Osteoblast (primary cell): ENCODE measurements at regions not wholly inside any gene's neighbourhood (a gene's known extent, or its start where the extent isn't known, plus 50 kb on each side); places are given as distances from the start of the nearest gene placed in this dataset.

Experiments used
- DNase-seq: peaks from one replicate; pipeline ENCODE4 v3.0.0; 2011; ENCODE audit warnings: low spot score, mixed read lengths; ENCODE audit not compliant: insufficient read length; ENCODE audit errors: missing footprints
- H2AFZ ChIP-seq: 2 replicates; pipeline ENCODE4 v1.6.0; 2011; ENCODE audit warnings: mild to moderate bottlenecking, low read length
- H3K27ac ChIP-seq: 2 replicates; pipeline ENCODE4 v1.5.1; 2011; ENCODE audit warnings: mild to moderate bottlenecking, low read depth, low read length, moderate library complexity
- H3K27me3 ChIP-seq: 2 replicates; pipeline ENCODE4 v1.6.0; 2012; ENCODE audit warnings: mild to moderate bottlenecking, control low read depth, inconsistent platforms, low read length, moderate library complexity; ENCODE audit not compliant: insufficient read depth
- H3K36me3 ChIP-seq: 2 replicates; pipeline ENCODE4 v1.5.1; 2011; ENCODE audit warnings: mild to moderate bottlenecking, low read length, control low read depth, moderate library complexity; ENCODE audit not compliant: insufficient read depth
- H3K4me1 ChIP-seq: 2 replicates; pipeline ENCODE4 v1.5.1; 2011; ENCODE audit warnings: mild to moderate bottlenecking, low read length, control low read depth, moderate library complexity; ENCODE audit not compliant: insufficient read depth
- H3K4me2 ChIP-seq: 2 replicates; pipeline ENCODE4 v1.6.0; 2011; ENCODE audit warnings: mild to moderate bottlenecking, low read length; ENCODE audit not compliant: insufficient read depth
- H3K4me3 ChIP-seq: fragments of 200-600 bp; sonication (generic); 3 replicates; pipeline ENCODE4 v1.5.1; 2012; ENCODE audit warnings: mild to moderate bottlenecking, low read length, inconsistent platforms; ENCODE audit not compliant: insufficient read depth
- H3K79me2 ChIP-seq: 2 replicates; pipeline ENCODE4 v1.6.0; 2012; ENCODE audit warnings: mild to moderate bottlenecking, low read length, control low read depth, inconsistent platforms; ENCODE audit not compliant: insufficient read depth
- H3K9me3 ChIP-seq: 2 replicates; pipeline ENCODE4 v1.5.1; 2011; ENCODE audit warnings: low read depth, low read length, control low read depth
- H4K20me1 ChIP-seq: 2 replicates; pipeline ENCODE4 v1.6.0; 2012; ENCODE audit warnings: mild to moderate bottlenecking, low read length, control low read depth; ENCODE audit not compliant: insufficient read depth
- CTCF ChIP-seq: IDR thresholded peaks from 2 replicates; pipeline ENCODE4 v1.5.1; 2011; ENCODE audit warnings: mild to moderate bottlenecking, low read depth, low read length, moderate library complexity; ENCODE audit errors: extremely low read depth

GRCh38 chr6:164990901-164991300, 318.5 kb downstream of the C6orf118 start:
- no peak overlapping the region for H3K4me3 ChIP-seq
- no peaks in the 10 kb centered on the region for H4K20me1 ChIP-seq
- H2AFZ ChIP-seq: no peak overlapping the region

GRCh38 chr6:164982389-164982788, 327.0 kb downstream of the C6orf118 start:
- no peaks in the 10 kb centered on the region for H3K4me1 ChIP-seq
- peak; percentile 43 for DNase-seq
- H3K79me2 ChIP-seq: no peaks in the 10 kb centered on the region
- no peak overlapping the region for H3K4me2 ChIP-seq
- H3K9me3 ChIP-seq: no peaks in the 10 kb centered on the region
- H3K27me3 ChIP-seq: no peaks in the 10 kb centered on the region
- no peak overlapping the region for H2AFZ ChIP-seq
- H4K20me1 ChIP-seq: no peaks in the 10 kb centered on the region
- no peak overlapping the region for H3K27ac ChIP-seq
- no peaks in the 10 kb centered on the region for H3K36me3 ChIP-seq
- no peak overlapping the region for H3K4me3 ChIP-seq
- no peak for TF ChIP-seq CTCF

More at GRCh38 chr6:164990901-164991300, 318.5 kb downstream of the C6orf118 start:
- TF ChIP-seq CTCF: no peak
- Histone ChIP-seq H3K27me3 (no peaks in the 10 kb centered on the region), H3K36me3 (no peaks in the 10 kb centered on the region), H3K9me3 (no peaks in the 10 kb centered on the region), H3K27ac (no peak overlapping the region), H3K4me1 (no peaks in the 10 kb centered on the region), H3K79me2 (no peaks in the 10 kb centered on the region), H3K4me2 (no peak overlapping the region)
- DNase-seq: no peak

- TF ChIP-seq CTCF: no peak
- Histone ChIP-seq H3K4me3 (no peak overlapping the region), H2AFZ (no peak overlapping the region), H3K36me3 (no peaks in the 10 kb centered on the region), H3K27ac (no peak overlapping the region), H4K20me1 (no peaks in the 10 kb centered on the region), H3K4me2 (no peak overlapping the region), H3K4me1 (no peaks in the 10 kb centered on the region), H3K27me3 (no peaks in the 10 kb centered on the region), H3K79me2 (no peaks in the 10 kb centered on the region), H3K9me3 (no peaks in the 10 kb centered on the region)
- DNase-seq: no peak
Observed at GRCh38 chr6:164967102-164967501, 342.3 kb downstream of the C6orf118 start.

GRCh38 chr6:164962805-164963204, 346.6 kb downstream of the C6orf118 start:
- Histone ChIP-seq H3K36me3 (no peaks in the 10 kb centered on the region), H3K27ac (no peak overlapping the region), H3K4me2 (no peak overlapping the region), H3K4me3 (no peak overlapping the region), H4K20me1 (no peaks in the 10 kb centered on the region), H3K4me1 (no peaks in the 10 kb centered on the region), H2AFZ (no peak overlapping the region), H3K79me2 (no peaks in the 10 kb centered on the region), H3K9me3 (no peaks in the 10 kb centered on the region), H3K27me3 (no peaks in the 10 kb centered on the region)
- TF ChIP-seq CTCF: no peak
- DNase-seq: no peak
